HL-60 (cell line): ENCODE measurements at regions not wholly inside any gene's neighbourhood (a gene's known extent, or its start where the extent isn't known, plus 50 kb on each side); places are given as distances from the start of the nearest gene placed in this dataset.

Experiments used
- CTCF ChIP-seq: IDR thresholded peaks from one replicate; pipeline ENCODE4 v1.5.1; 2011; ENCODE audit warnings: low read length, control low read depth, inconsistent platforms; ENCODE audit not compliant: insufficient read depth
- GABPA ChIP-seq: IDR thresholded peaks from 2 replicates; pipeline ENCODE4 v1.6.1; 2012; ENCODE audit warnings: low read depth

- TF ChIP-seq CTCF (no peak), GABPA (no peak)
Measured at GRCh38 chr6:114879693-114880092, 536.9 kb upstream of the HS3ST5 start.
